WTC11 (cell line): ENCODE measurements at regions not wholly inside any gene's neighbourhood (a gene's known extent, or its start where the extent isn't known, plus 50 kb on each side); places are given as distances from the start of the nearest gene placed in this dataset.
"Not testable (repeated sequence)": the region's sequence is repeated elsewhere in the genome, so short reads cannot be mapped to it uniquely, and the experiment has no call there.

Source experiments
- ATAC-seq: fragments of 200-7000 bp; cut with Tn5 transposase; 2 replicates; pipeline ENCODE4 v1.10.0; 2021; ENCODE audit warnings: mild to moderate bottlenecking, moderate library complexity
- CTCF ChIA-PET: fragments of 300-600 bp; sonication (Branson Sonifier 250); formaldehyde crosslinking; loops from one replicate; lab custom pipeline; 2021; ENCODE audit warnings: antibody characterized with exemption; lab: Charles Lee
- POLR2A ChIA-PET: fragments of 350-600 bp; sonication (Branson Sonifier 250); formaldehyde crosslinking; loops from one replicate; lab custom pipeline; 2021; ENCODE audit warnings: antibody characterized with exemption; lab: Charles Lee
- DNase-seq: peaks from one replicate; pipeline ENCODE4 v3.0.0; 2021; ENCODE audit warnings: low spot score
- H3K27ac Mint-ChIP-seq: 2 replicates; pipeline ENCODE4 v1.8.0; 2021; ENCODE audit warnings: mixed read lengths
- H3K27me3 Mint-ChIP-seq: 2 replicates; pipeline ENCODE4 v1.8.0; 2021; ENCODE audit warnings: low read depth, mild to moderate bottlenecking, moderate library complexity, mixed read lengths
- H3K36me3 Mint-ChIP-seq: 2 replicates; pipeline ENCODE4 v1.8.0; 2021; ENCODE audit warnings: mixed read lengths
- H3K4me1 Mint-ChIP-seq: 2 replicates; pipeline ENCODE4 v1.8.0; 2022; ENCODE audit warnings: mixed read lengths
- H3K4me3 Mint-ChIP-seq: 2 replicates; pipeline ENCODE4 v1.8.0; 2021; ENCODE audit warnings: mild to moderate bottlenecking, moderate library complexity, mixed read lengths
- H3K9me3 Mint-ChIP-seq: 2 replicates; pipeline ENCODE4 v1.8.0; 2021; ENCODE audit warnings: mixed read lengths
- AR ChIP-seq: fragments of 250-450 bp; sonication (Bioruptor Pico); IDR thresholded peaks from 2 replicates; pipeline ENCODE4 v1.9.0; 2021; ENCODE audit warnings: mild to moderate bottlenecking
- ATF2 ChIP-seq: sonication (generic); formaldehyde crosslinking; IDR thresholded peaks from 2 replicates; pipeline ENCODE4 v1.8.1; 2022; ENCODE audit warnings: low read depth, missing genetic modification reagents, borderline replicate concordance
- ETV6 ChIP-seq: sonication (generic); formaldehyde crosslinking; IDR thresholded peaks from 2 replicates; pipeline ENCODE4 v1.8.1; 2022; ENCODE audit warnings: mild to moderate bottlenecking, missing genetic modification reagents
- FOXK1 ChIP-seq: sonication (generic); formaldehyde crosslinking; IDR thresholded peaks from 2 replicates; pipeline ENCODE4 v1.8.0; 2022; ENCODE audit warnings: mild to moderate bottlenecking, moderate library complexity, missing genetic modification reagents
- GABPB1 ChIP-seq: sonication (generic); formaldehyde crosslinking; IDR thresholded peaks from 2 replicates; pipeline ENCODE4 v1.8.1; 2023; ENCODE audit warnings: mild to moderate bottlenecking, missing genetic modification reagents
- GTF2I ChIP-seq: fragments of 250-450 bp; sonication (Bioruptor Pico); conservative IDR thresholded peaks from 2 replicates; pipeline ENCODE4 v1.4.0; 2021; ENCODE audit warnings: mild to moderate bottlenecking
- MYBL2 ChIP-seq: sonication (generic); formaldehyde crosslinking; IDR thresholded peaks from 2 replicates; pipeline ENCODE4 v1.8.1; 2023; ENCODE audit warnings: mild to moderate bottlenecking, moderate library complexity, missing genetic modification reagents
- NFATC4 ChIP-seq: fragments of 250-450 bp; sonication (Bioruptor Pico); IDR thresholded peaks from 2 replicates; pipeline ENCODE4 v1.9.0; 2021; ENCODE audit warnings: mild to moderate bottlenecking
- NR2C2 ChIP-seq: sonication (generic); formaldehyde crosslinking; IDR thresholded peaks from 2 replicates; pipeline ENCODE4 v1.8.0; 2022; ENCODE audit warnings: mild to moderate bottlenecking, missing genetic modification reagents
- ZNF263 ChIP-seq: sonication (generic); formaldehyde crosslinking; IDR thresholded peaks from 2 replicates; pipeline ENCODE4 v1.8.1; 2022; ENCODE audit warnings: low read depth, mild to moderate bottlenecking, moderate library complexity, missing genetic modification reagents
- ZNF423 ChIP-seq: fragments of 250-450 bp; sonication (Bioruptor Pico); IDR thresholded peaks from 2 replicates; pipeline ENCODE4 v2.1.2; 2022; ENCODE audit warnings: mild to moderate bottlenecking, moderate library complexity
- ZSCAN18 ChIP-seq: fragments of 250-450 bp; sonication (Bioruptor Pico); IDR thresholded peaks from 2 replicates; pipeline ENCODE4 v2.1.2; 2022; ENCODE audit warnings: mild to moderate bottlenecking, moderate library complexity
- TF ChIP-seq, protein P1 (sequence below): sonication (generic); formaldehyde crosslinking; IDR thresholded peaks from 2 replicates; pipeline ENCODE4 v1.8.0; 2022; ENCODE audit warnings: mild to moderate bottlenecking, missing genetic modification reagents
- TF ChIP-seq, protein P2 (sequence below): sonication (generic); formaldehyde crosslinking; IDR thresholded peaks from 2 replicates; pipeline ENCODE4 v1.8.1; 2022; ENCODE audit warnings: missing genetic modification reagents, borderline replicate concordance
- TF ChIP-seq, protein P3 (sequence below): sonication (generic); formaldehyde crosslinking; IDR thresholded peaks from 2 replicates; pipeline ENCODE4 v1.8.0; 2023; ENCODE audit warnings: missing genetic modification reagents, mild to moderate bottlenecking, borderline replicate concordance
- TF ChIP-seq, protein P4 (sequence below): sonication (generic); formaldehyde crosslinking; conservative IDR thresholded peaks from 2 replicates; pipeline ENCODE4 v1.8.1; 2023; ENCODE audit warnings: mild to moderate bottlenecking, low read depth, missing genetic modification reagents, moderate library complexity

DNA sequence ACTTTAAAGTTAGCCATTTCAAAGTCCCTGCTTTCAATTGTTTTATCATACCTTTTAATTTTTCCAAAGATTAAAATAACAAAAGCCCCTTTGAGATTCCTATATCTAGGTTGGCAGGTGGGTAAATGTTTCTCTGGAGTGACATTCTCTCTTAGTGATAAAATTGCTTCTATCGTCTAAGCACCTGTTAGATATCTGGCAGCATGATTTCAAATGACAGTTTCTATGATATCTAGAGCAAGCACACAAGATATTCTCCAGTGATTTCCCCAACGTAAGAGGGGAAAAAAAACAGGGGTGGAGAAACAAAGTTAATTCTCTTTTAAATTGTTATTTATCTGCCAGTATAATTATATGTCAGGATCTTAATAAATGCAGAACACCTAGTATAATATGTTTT is 610.2 kb downstream of the DSC3 start:
- ChIA-PET POLR2A (no interaction called here), CTCF (no interaction called here)
- no peaks in the 10 kb centered on the region for H3K27me3 Mint-ChIP-seq
- no peaks in the 10 kb centered on the region for H3K9me3 Mint-ChIP-seq
- no peaks in the 10 kb centered on the region for H3K36me3 Mint-ChIP-seq
- peaks cover 21% of the 10 kb centered on the region for H3K4me1 Mint-ChIP-seq
- no peak for TF ChIP-seq GABPB1
- TF ChIP-seq ZNF263 (CRISPR knock-in tag) = no peak
- no peak for TF ChIP-seq FOXK1 (CRISPR knock-in tag)
- TF ChIP-seq, protein P1, sequence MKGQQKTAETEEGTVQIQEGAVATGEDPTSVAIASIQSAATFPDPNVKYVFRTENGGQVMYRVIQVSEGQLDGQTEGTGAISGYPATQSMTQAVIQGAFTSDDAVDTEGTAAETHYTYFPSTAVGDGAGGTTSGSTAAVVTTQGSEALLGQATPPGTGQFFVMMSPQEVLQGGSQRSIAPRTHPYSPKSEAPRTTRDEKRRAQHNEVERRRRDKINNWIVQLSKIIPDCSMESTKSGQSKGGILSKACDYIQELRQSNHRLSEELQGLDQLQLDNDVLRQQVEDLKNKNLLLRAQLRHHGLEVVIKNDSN (CRISPR knock-in tag) = no peak
- no peak overlapping the region for H3K4me3 Mint-ChIP-seq
- no peak for DNase-seq
- no peak overlapping the region for H3K27ac Mint-ChIP-seq
- no peak for ATAC-seq

DNA sequence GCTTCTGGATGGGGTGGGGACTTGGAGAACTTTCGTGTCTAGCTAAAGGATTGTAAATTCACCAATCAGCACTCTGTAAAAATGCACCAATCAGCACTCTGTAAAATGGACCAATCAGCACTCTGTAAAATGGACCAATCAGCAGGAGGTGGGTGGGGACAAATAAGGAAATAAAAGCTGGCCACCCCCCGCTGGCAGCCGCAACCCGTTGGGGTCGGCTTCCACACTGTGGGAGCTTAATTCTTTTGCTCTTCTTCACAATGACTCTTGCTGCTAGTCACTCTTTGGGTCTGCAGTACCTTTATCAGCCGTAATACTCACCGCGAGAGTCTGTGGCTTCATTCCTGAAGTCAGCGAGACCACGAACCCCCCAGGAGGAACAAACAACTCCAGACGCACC is 623.1 kb downstream of the DSC3 start:
- CTCF ChIA-PET, POLR2A ChIA-PET, ATAC-seq, H3K4me3 Mint-ChIP-seq, DNase-seq, H3K27me3 Mint-ChIP-seq, H3K36me3 Mint-ChIP-seq, H3K4me1 Mint-ChIP-seq, H3K27ac Mint-ChIP-seq: not testable (repeated sequence)
- H3K9me3 Mint-ChIP-seq = peaks cover 15% of the 10 kb centered on the region

DNA sequence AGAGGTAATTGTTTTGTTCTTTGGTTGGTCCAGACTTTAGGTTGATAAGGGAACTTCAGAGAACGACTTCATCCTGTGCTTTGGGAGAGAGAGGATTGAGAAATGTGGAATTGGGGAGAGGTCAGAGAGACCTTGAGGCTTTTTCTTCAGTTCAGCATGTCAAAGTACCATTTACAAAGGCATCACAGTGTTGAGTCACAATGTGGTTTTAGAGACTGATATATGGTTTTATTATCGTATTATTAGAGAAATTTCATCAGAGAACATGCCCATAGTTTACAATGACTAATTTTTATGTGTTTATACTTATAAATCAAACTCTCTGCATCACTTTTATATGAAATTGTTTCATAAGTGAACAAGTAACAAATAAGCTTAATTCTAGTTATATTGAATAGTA is 626.6 kb downstream of the DSC3 start:
- H3K36me3 Mint-ChIP-seq = peaks cover 6% of the 10 kb centered on the region
- H3K9me3 Mint-ChIP-seq = peaks cover 22% of the 10 kb centered on the region
- H3K4me3 Mint-ChIP-seq = no peak overlapping the region
- ChIA-PET POLR2A (no interaction called here), CTCF (no interaction called here)
- H3K4me1 Mint-ChIP-seq = peaks cover 9% of the 10 kb centered on the region
- ATAC-seq = no peak
- H3K27me3 Mint-ChIP-seq = no peaks in the 10 kb centered on the region; the same call in 1 of the 2 replicates
- H3K27ac Mint-ChIP-seq = no peak overlapping the region
- no peak for DNase-seq
- TF ChIP-seq NR2C2 (no peak), ETV6 (CRISPR knock-in tag) (no peak), ZNF423 (CRISPR knock-in tag) (no peak), MYBL2 (CRISPR knock-in tag) (no peak), ATF2 (CRISPR knock-in tag) (no peak), ZSCAN18 (CRISPR knock-in tag) (no peak), AR (no peak), NFATC4 (CRISPR knock-in tag) (no peak), GTF2I (no peak)
- TF ChIP-seq, protein P2, sequence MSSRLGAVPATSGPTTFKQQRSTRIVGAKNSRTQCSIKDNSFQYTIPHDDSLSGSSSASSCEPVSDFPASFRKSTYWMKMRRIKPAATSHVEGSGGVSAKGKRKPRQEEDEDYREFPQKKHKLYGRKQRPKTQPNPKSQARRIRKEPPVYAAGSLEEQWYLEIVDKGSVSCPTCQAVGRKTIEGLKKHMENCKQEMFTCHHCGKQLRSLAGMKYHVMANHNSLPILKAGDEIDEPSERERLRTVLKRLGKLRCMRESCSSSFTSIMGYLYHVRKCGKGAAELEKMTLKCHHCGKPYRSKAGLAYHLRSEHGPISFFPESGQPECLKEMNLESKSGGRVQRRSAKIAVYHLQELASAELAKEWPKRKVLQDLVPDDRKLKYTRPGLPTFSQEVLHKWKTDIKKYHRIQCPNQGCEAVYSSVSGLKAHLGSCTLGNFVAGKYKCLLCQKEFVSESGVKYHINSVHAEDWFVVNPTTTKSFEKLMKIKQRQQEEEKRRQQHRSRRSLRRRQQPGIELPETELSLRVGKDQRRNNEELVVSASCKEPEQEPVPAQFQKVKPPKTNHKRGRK (CRISPR knock-in tag) = no peak
- TF ChIP-seq, protein P3, sequence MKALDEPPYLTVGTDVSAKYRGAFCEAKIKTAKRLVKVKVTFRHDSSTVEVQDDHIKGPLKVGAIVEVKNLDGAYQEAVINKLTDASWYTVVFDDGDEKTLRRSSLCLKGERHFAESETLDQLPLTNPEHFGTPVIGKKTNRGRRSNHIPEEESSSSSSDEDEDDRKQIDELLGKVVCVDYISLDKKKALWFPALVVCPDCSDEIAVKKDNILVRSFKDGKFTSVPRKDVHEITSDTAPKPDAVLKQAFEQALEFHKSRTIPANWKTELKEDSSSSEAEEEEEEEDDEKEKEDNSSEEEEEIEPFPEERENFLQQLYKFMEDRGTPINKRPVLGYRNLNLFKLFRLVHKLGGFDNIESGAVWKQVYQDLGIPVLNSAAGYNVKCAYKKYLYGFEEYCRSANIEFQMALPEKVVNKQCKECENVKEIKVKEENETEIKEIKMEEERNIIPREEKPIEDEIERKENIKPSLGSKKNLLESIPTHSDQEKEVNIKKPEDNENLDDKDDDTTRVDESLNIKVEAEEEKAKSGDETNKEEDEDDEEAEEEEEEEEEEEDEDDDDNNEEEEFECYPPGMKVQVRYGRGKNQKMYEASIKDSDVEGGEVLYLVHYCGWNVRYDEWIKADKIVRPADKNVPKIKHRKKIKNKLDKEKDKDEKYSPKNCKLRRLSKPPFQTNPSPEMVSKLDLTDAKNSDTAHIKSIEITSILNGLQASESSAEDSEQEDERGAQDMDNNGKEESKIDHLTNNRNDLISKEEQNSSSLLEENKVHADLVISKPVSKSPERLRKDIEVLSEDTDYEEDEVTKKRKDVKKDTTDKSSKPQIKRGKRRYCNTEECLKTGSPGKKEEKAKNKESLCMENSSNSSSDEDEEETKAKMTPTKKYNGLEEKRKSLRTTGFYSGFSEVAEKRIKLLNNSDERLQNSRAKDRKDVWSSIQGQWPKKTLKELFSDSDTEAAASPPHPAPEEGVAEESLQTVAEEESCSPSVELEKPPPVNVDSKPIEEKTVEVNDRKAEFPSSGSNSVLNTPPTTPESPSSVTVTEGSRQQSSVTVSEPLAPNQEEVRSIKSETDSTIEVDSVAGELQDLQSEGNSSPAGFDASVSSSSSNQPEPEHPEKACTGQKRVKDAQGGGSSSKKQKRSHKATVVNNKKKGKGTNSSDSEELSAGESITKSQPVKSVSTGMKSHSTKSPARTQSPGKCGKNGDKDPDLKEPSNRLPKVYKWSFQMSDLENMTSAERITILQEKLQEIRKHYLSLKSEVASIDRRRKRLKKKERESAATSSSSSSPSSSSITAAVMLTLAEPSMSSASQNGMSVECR (CRISPR knock-in tag) = no peak
- TF ChIP-seq, protein P4, sequence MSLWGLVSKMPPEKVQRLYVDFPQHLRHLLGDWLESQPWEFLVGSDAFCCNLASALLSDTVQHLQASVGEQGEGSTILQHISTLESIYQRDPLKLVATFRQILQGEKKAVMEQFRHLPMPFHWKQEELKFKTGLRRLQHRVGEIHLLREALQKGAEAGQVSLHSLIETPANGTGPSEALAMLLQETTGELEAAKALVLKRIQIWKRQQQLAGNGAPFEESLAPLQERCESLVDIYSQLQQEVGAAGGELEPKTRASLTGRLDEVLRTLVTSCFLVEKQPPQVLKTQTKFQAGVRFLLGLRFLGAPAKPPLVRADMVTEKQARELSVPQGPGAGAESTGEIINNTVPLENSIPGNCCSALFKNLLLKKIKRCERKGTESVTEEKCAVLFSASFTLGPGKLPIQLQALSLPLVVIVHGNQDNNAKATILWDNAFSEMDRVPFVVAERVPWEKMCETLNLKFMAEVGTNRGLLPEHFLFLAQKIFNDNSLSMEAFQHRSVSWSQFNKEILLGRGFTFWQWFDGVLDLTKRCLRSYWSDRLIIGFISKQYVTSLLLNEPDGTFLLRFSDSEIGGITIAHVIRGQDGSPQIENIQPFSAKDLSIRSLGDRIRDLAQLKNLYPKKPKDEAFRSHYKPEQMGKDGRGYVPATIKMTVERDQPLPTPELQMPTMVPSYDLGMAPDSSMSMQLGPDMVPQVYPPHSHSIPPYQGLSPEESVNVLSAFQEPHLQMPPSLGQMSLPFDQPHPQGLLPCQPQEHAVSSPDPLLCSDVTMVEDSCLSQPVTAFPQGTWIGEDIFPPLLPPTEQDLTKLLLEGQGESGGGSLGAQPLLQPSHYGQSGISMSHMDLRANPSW (CRISPR knock-in tag) = no peak
